ENCODE measurements at regions not wholly inside any gene's neighbourhood (a gene's known extent, or its start where the extent isn't known, plus 50 kb on each side); places are given as distances from the start of the nearest gene placed in this dataset.

DNA sequence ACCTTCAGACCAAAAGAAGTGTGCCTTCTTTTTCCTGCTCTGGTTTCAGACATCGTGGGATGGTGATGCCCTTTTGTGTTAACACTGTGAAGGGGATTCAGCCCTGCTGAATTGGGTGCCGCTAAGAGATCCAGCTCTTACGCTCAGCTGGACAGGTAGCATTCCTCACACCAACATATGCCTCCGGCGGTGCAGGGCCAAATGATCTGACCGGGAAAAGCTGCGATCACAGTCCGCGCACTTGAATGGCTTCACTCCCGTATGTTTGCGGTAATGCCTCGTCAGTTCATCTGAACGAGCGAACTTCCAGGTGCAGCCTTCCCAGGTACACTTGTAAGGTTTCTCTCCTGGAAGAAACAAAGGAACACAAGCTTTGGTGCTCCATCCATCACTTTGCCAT is 438.9 kb downstream of the KLF12 start:
- Mint-ChIP-seq H3K27ac (no peak overlapping the region), H3K36me3 (ENCODE audit: low read depth) (peaks cover 43% of the 10 kb centered on the region)

DNA sequence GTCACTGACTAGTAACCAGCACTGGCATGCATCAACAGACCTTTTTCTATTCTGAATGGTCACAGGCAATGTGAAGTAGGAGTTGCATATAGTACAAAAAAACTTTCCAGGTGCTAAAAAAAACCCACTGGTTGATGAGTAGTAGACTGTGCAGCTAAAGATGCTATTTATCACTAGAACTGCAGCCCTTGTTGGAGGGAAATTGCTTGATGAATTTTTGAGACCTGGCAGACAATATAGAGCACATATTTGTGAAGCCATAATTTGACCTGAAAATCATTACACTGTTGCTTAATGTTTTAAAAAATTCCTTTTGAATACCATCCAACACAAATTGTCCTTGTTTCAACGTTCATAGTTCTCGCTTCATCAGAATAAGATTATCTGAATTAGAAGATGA is 441.0 kb downstream of the KLF12 start:
- peaks cover 14% of the 10 kb centered on the region for H3K4me1 Mint-ChIP-seq
- H3K4me3 Mint-ChIP-seq: no peak overlapping the region
- ChIA-PET CTCF (no interaction called here), POLR2A (no interaction called here)
- no peak overlapping the region for H3K27ac Mint-ChIP-seq
- no peaks in the 10 kb centered on the region for H3K9me3 Mint-ChIP-seq
- no peaks in the 10 kb centered on the region for H3K27me3 Mint-ChIP-seq
- H3K36me3 Mint-ChIP-seq (ENCODE audit: low read depth): peaks cover 44% of the 10 kb centered on the region
- DNase-seq: no peak

More for the DNA sequence above, 438.9 kb downstream of the KLF12 start:
- Mint-ChIP-seq H3K27me3 (no peaks in the 10 kb centered on the region), H3K4me1 (peaks cover 21% of the 10 kb centered on the region), H3K9me3 (peaks cover 3% of the 10 kb centered on the region), H3K4me3 (no peak overlapping the region)
- CTCF ChIA-PET: no interaction called here
- no peak for DNase-seq
- POLR2A ChIA-PET: no interaction called here

DNA sequence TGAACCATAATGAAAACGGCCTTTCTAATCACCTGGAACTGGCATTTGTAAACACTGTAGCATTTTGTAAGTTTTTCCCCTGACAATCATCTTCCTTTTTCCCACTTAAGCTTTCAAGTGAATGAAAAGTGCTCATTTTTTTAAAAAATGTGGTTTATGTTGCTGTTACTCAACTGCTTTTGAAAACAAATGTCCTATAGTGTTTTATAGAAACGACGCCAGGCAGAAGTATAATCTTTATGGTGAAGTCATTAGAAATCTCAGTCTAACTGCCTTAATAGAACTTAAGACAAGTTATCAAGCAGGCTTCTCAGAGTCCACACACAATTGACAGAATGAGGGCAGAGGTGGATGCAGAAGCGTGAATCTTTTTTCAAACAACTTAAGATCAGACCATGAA is 442.3 kb downstream of the KLF12 start:
- H3K27ac Mint-ChIP-seq: no peak overlapping the region
- no peaks in the 10 kb centered on the region for H3K9me3 Mint-ChIP-seq
- ChIA-PET POLR2A (no interaction called here), CTCF (no interaction called here)
- DNase-seq: no peak
- H3K36me3 Mint-ChIP-seq (ENCODE audit: low read depth): peaks cover 39% of the 10 kb centered on the region
- H3K4me3 Mint-ChIP-seq: no peak overlapping the region
- peaks cover 5% of the 10 kb centered on the region for H3K4me1 Mint-ChIP-seq
- H3K27me3 Mint-ChIP-seq: no peaks in the 10 kb centered on the region

DNA sequence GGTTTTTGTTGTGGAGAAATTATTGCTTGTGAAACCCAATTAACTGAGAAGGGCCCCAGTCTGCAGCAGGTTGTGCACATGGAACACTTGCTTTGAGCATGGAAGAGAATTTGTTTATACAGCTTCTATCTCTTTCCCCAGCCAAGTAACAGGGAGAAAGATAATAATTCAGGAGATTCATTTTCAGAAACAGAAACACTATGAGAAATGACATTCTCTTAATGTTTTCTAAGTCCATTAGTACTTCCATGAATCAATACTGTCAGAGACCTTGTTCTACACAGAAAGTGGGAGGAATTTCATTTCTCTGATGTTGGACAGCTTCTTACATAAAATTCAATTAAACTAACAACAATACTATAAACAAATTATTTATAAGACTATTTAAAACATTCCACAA is 446.3 kb downstream of the KLF12 start:
- Mint-ChIP-seq H3K36me3 (ENCODE audit: low read depth) (peaks cover 28% of the 10 kb centered on the region), H3K27ac (no peak overlapping the region), H3K27me3 (no peaks in the 10 kb centered on the region), H3K4me1 (peaks cover 5% of the 10 kb centered on the region), H3K9me3 (no peaks in the 10 kb centered on the region), H3K4me3 (no peak overlapping the region)
- ChIA-PET CTCF (interaction anchor here (0.7 kb wide), 1 partner anchor 166 kb away, joined by 3 read pairs; no protein-coding TSS in a partner anchor), POLR2A (no interaction called here)
- DNase-seq: no peak

DNA sequence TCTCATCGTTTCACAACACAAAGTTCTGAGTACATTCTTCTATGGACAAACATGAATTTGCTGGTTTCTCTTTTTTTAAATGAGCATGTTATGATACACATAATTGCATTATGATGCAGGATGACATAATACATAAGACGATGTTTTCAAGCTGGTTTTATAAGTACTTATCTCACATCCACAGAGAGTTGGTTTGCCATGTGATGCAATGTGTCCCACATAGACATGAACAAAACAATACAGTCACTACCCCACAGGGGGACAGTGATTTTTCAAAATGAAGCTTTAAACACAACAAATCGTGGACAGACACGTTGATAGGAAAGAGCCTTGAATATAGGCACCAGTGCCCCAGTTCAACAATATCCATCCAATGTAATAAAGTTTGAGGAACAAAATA is 447.1 kb downstream of the KLF12 start:
- peaks cover 23% of the 10 kb centered on the region for H3K36me3 Mint-ChIP-seq (ENCODE audit: low read depth)
- no peaks in the 10 kb centered on the region for H3K27me3 Mint-ChIP-seq
- peaks cover 5% of the 10 kb centered on the region for H3K4me1 Mint-ChIP-seq
- H3K9me3 Mint-ChIP-seq: no peaks in the 10 kb centered on the region
- ChIA-PET POLR2A (no interaction called here), CTCF (interaction anchor here (1.3 kb wide), 1 partner anchor 9 kb away, joined by 3 read pairs; no protein-coding TSS in a partner anchor)
- no peak overlapping the region for H3K27ac Mint-ChIP-seq
- DNase-seq: no peak
- no peak overlapping the region for H3K4me3 Mint-ChIP-seq

DNA sequence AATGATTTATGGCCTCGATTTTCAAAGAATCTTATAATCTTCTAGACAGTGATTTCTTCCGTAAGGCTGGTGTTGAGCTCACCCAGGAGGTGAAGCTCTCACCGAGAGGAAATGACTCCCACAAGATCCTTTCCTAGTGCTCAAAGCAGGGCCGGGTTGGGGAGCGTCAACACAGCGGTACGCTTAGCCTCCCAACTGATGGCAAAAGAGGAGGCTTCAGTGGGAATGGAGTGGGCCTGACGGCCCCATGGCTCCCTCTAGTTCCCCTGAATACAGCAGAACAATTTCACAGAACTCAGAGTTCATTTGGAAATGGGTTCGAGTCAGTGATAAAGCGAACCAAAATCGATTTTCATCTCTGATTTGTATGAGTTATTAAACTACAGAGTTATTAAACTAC is 449.5 kb downstream of the KLF12 start:
- no peak for DNase-seq
- peaks cover 25% of the 10 kb centered on the region for H3K36me3 Mint-ChIP-seq (ENCODE audit: low read depth)
- no peaks in the 10 kb centered on the region for H3K9me3 Mint-ChIP-seq
- ChIA-PET CTCF (no interaction called here), POLR2A (no interaction called here)
- H3K27ac Mint-ChIP-seq: no peak overlapping the region
- no peaks in the 10 kb centered on the region for H3K27me3 Mint-ChIP-seq
- peaks cover 5% of the 10 kb centered on the region for H3K4me1 Mint-ChIP-seq
- no peak overlapping the region for H3K4me3 Mint-ChIP-seq

DNA sequence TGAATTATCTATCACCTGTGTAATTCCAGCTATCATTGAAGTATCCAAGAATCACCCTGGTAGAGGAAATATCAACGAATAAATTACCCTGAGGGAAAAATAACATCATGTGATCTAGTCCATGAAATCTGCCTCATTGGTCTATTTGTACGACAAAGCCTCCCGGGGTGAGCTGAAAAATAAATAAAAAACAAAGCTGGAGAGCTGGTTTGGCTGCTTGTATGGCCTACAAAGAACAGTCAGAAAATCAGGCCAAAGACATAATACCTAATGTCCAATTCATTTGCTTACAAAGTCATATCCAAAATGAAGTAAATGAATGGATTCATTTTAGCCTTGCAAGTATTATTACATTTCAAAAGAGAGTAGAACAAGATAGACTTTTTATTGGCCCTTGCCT is 449.9 kb downstream of the KLF12 start:
- H3K27ac Mint-ChIP-seq: no peak overlapping the region
- DNase-seq: no peak
- peaks cover 25% of the 10 kb centered on the region for H3K36me3 Mint-ChIP-seq (ENCODE audit: low read depth)
- peaks cover 5% of the 10 kb centered on the region for H3K4me1 Mint-ChIP-seq
- CTCF ChIA-PET: no interaction called here
- no peak overlapping the region for H3K4me3 Mint-ChIP-seq
- H3K9me3 Mint-ChIP-seq: no peaks in the 10 kb centered on the region
- POLR2A ChIA-PET: no interaction called here
- H3K27me3 Mint-ChIP-seq: no peaks in the 10 kb centered on the region

DNA sequence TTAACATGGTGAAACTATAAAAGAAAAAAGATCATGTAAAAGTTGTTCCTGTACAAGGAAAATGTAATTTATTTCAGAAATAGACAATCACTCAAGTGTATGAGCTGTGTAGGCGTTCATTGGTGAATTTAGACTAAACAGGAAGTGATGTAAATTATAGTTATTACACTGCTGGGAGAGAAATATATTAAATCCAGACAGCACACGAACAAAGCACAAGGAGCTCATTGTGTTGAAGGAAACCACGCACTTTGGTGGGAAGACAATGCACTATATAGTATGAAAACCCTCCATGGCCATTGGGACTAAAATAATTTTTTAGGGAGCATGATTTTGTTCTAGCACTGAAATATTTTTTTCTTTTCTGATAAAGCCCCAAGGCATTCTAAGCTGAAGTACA is 450.5 kb downstream of the KLF12 start:
- Mint-ChIP-seq H3K4me1 (peaks cover 5% of the 10 kb centered on the region), H3K9me3 (no peaks in the 10 kb centered on the region), H3K27ac (no peak overlapping the region), H3K27me3 (no peaks in the 10 kb centered on the region), H3K36me3 (ENCODE audit: low read depth) (peaks cover 25% of the 10 kb centered on the region), H3K4me3 (no peak overlapping the region)
- POLR2A ChIA-PET: no interaction called here
- no peak for DNase-seq
- CTCF ChIA-PET: no interaction called here

DNA sequence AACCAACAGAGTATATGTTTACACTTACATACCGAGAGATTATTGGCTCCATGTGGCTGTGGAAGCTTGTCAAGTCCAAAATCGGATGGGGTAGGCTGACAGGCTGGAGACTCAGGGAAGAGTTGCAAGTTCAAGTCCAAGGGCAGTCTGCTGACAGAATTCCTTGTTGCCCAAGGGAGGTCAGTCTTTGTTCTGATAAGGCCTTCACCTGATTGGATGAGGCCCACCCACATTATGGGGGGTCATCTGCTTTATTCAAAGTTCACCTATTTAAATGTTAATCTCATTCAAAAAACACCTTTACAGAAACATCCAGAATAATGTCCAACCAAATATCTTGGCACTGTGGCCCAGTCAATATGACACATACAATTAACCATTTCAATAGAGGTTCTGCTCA is 452.4 kb downstream of the KLF12 start:
- no peak overlapping the region for H3K4me3 Mint-ChIP-seq
- H3K27ac Mint-ChIP-seq: no peak overlapping the region
- ChIA-PET CTCF (no interaction called here), POLR2A (no interaction called here)
- H3K27me3 Mint-ChIP-seq: no peaks in the 10 kb centered on the region
- H3K4me1 Mint-ChIP-seq: no peaks in the 10 kb centered on the region
- peaks cover 16% of the 10 kb centered on the region for H3K36me3 Mint-ChIP-seq (ENCODE audit: low read depth)
- H3K9me3 Mint-ChIP-seq: no peaks in the 10 kb centered on the region
- no peak for DNase-seq

DNA sequence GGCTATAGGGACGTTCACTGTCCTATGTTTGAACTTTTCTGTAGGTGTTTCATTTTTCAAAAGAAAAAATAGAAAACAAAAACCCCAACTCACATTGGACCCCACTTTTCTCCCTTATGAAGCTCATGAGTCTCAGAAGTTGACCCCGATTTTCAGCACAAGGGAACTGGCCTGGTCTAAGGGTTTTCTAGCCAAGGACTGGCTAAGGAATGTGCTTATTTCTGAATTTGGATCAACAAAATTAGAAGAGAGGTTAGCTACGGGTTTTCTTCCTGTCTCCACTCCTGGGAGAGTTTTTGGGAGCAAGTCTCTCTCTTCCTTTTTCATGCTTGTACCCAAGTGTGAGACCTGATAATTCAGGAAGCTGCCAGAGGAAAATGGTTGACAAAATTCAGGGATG is 453.2 kb downstream of the KLF12 start:
- Mint-ChIP-seq H3K4me3 (no peak overlapping the region), H3K27ac (no peak overlapping the region), H3K27me3 (no peaks in the 10 kb centered on the region), H3K36me3 (ENCODE audit: low read depth) (peaks cover 16% of the 10 kb centered on the region), H3K9me3 (no peaks in the 10 kb centered on the region), H3K4me1 (no peaks in the 10 kb centered on the region)
- CTCF ChIA-PET: no interaction called here
- POLR2A ChIA-PET: no interaction called here
- DNase-seq: no peak

DNA sequence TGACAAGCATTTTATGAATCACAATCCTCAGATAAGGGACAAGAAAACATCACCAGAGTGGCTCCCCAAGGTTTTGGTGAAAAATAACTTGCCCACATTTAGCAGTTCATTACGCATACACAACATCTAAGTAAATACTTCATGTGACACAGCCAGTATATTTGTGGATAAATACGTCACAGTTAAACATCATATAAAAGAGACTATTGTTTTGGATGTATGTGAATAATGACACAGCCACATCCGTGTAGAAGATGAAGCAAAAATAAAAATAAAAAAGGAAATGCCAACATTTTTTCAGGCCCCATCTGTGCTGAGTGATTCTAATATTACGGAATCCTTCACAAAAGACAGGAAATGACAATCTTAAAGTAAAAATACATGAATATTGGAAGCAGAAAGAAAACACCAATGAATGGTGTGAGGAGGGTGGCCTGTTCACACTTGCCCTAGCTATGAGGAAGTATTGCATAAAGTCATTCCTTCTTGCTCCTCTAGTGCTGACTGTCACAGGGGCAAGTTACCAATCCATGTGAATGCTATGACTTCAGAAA is 457.1 kb downstream of the KLF12 start:
- Mint-ChIP-seq H3K27ac (no peak overlapping the region), H3K4me1 (no peaks in the 10 kb centered on the region), H3K36me3 (ENCODE audit: low read depth) (peaks cover 7% of the 10 kb centered on the region), H3K9me3 (no peaks in the 10 kb centered on the region), H3K27me3 (no peaks in the 10 kb centered on the region), H3K4me3 (no peak overlapping the region)
- ChIA-PET POLR2A (no interaction called here), CTCF (no interaction called here)
- no peak for DNase-seq

DNA sequence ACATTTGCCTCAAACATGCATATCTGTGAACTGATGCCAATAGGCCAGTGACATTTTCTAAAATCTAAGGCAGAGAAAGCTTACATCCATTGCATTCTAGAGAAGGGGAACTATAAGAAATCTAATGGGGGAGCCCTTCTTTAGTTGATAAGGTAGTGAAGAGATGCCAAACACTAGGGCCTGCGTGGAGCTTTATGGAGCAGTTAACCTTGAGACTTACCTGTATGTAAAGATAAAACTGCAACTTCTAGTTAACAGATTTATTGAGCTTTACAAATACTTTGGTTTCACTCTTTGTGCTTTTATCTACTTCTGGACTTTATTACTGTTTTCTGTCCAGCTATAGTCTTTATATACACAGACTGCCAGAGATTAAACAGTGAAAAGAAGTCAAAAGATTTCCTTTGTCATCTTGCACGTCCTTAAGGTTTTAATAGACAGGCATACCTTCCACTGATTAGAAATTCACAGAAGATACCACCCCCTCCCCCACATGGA is 457.6 kb downstream of the KLF12 start:
- peaks cover 2% of the 10 kb centered on the region for H3K9me3 Mint-ChIP-seq
- no peak for DNase-seq
- POLR2A ChIA-PET: no interaction called here
- CTCF ChIA-PET: no interaction called here
- H3K27me3 Mint-ChIP-seq: no peaks in the 10 kb centered on the region
- H3K4me3 Mint-ChIP-seq: no peak overlapping the region
- no peak overlapping the region for H3K27ac Mint-ChIP-seq
- peaks cover 6% of the 10 kb centered on the region for H3K36me3 Mint-ChIP-seq (ENCODE audit: low read depth)
- no peaks in the 10 kb centered on the region for H3K4me1 Mint-ChIP-seq

DNA sequence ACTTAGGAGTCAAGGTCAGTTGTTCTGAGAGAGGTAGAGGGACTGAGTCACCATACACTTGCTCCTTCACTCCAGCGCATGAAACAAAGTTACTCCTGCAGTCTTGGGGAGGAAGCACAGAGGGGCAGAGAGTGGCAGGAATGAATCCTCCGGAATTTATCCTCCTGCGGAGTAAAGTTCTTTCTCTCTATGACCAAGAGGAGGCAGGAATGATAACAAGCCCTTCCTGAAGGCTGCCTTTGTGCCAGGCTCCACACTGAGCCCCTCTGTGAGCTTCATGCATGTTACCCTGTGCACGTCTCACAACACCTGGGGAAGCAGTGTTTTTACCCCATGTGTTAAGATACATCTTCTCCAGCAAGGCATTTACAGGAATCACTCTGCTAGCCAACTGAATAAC is 458.4 kb downstream of the KLF12 start:
- Mint-ChIP-seq H3K9me3 (peaks cover 2% of the 10 kb centered on the region), H3K36me3 (ENCODE audit: low read depth) (peaks cover 3% of the 10 kb centered on the region), H3K4me1 (no peaks in the 10 kb centered on the region), H3K4me3 (no peak overlapping the region), H3K27ac (no peak overlapping the region), H3K27me3 (no peaks in the 10 kb centered on the region)
- POLR2A ChIA-PET: no interaction called here
- no peak for DNase-seq
- CTCF ChIA-PET: no interaction called here

DNA sequence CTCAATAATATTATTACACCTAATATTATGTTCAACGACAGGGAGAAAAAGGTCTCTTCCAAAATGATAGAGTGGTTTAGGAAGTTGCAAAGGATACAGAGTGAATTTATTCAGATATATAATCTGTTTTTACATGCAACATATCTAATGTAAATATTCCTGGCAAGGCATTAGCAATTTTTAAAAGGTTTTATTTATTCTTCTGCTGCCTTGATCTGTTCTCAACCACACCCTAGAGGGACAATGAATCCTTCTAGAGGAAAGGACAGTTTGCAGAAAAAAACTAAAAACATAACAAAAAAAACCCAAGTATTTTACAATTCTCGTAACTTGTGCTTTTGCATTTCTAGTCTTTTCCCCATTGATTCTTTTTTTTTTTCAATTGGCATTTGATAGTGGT is 459.6 kb downstream of the KLF12 start:
- ChIA-PET POLR2A (no interaction called here), CTCF (no interaction called here)
- H3K27me3 Mint-ChIP-seq: no peaks in the 10 kb centered on the region
- no peaks in the 10 kb centered on the region for H3K36me3 Mint-ChIP-seq (ENCODE audit: low read depth)
- peaks cover 2% of the 10 kb centered on the region for H3K9me3 Mint-ChIP-seq
- H3K4me1 Mint-ChIP-seq: no peaks in the 10 kb centered on the region
- DNase-seq: no peak
- no peak overlapping the region for H3K27ac Mint-ChIP-seq
- no peak overlapping the region for H3K4me3 Mint-ChIP-seq

Measured in activated CD4-positive, alpha-beta T cell treated with anti-CD3 and anti-CD28 coated beads, Interleukin-2, amount 10 ng/mL, durations not matched to agents 7 days and 5 days (primary cell).